K562 (cell line): ENCODE measurements at regions not wholly inside any gene's neighbourhood (a gene's known extent, or its start where the extent isn't known, plus 50 kb on each side); places are given as distances from the start of the nearest gene placed in this dataset.
A peak's percentile ranks its signal among the peaks of the same experiment; 100 is the strongest.

Experiments used
- ATAC-seq: fragments of 200-7000 bp; cut with Tn5 transposase; 3 replicates; pipeline ENCODE4 v1.9.1; 2020; ENCODE audit warnings: moderate library complexity
- BruUV-seq: library from RNA; stranded (reverse); fragments of 400-500 nt; replicated peaks from 2 replicates; lab custom pipeline; 2021; lab: Mats Ljungman, UMichigan
- CTCF ChIA-PET: fragments of 300-600 bp; formaldehyde crosslinking; extraction: SDS; loops from one replicate; lab custom pipeline; 2021; ENCODE audit warnings: low intra/inter-chr PET ratio; lab: Yijun Ruan, JAX
- POLR2A ChIA-PET: fragments of 300-600, 350-650 bp; sonication (Branson Sonifier 250); formaldehyde crosslinking; extraction: SDS; loops from one replicate; lab custom pipeline; 2021; ENCODE audit warnings: antibody characterized with exemption, inconsistent platforms; lab: Yijun Ruan, JAX
- DNase-seq, 4 experiments: peaks; one replicate each; pipeline versions ENCODE4 v3.0.0 to v3.0.0-alpha.2; 2011 to 2018; ENCODE audit warnings: low spot score in 3 of 4, mixed read lengths in 3 of 4; ENCODE audit errors: extremely low read depth in 1 of 4
- FAIRE-seq: peaks from 2 replicates; lab custom pipeline; 2011; peaks lifted over from hg19 to GRCh38; lab: Jason Lieb, UNC
- H2AFZ ChIP-seq: 2 replicates; pipeline ENCODE4 v1.6.0; 2011; ENCODE audit warnings: low read depth, low read length, control low read depth, inconsistent platforms
- H3K27ac ChIP-seq: fragments of 200-600 bp; 3 replicates; pipeline ENCODE4 v1.8.0; 2011; ENCODE audit warnings: low read depth, mild to moderate bottlenecking, control low read depth, inconsistent platforms, low read length, moderate library complexity, mixed read lengths; ENCODE audit errors: extremely low read depth
- H3K27me3 ChIP-seq, 2 experiments: fragments of 300-600 bp in 1 of 2; 2 replicates in 1 of 2; 3 replicates in 1 of 2; pipeline versions ENCODE4 v1.6.0 to v1.8.0; 2011; ENCODE audit warnings: inconsistent platforms in 2 of 2, low read length in 2 of 2, mild to moderate bottlenecking in 1 of 2, mixed read lengths in 1 of 2, moderate library complexity in 1 of 2; ENCODE audit not compliant: control insufficient read depth in 2 of 2, insufficient read depth in 2 of 2
- H3K36me3 ChIP-seq: fragments of 300-600 bp; 3 replicates; pipeline ENCODE4 v1.8.0; 2011; ENCODE audit warnings: mild to moderate bottlenecking, low read length, inconsistent platforms; ENCODE audit not compliant: control insufficient read depth, insufficient read depth
- H3K4me1 ChIP-seq, 2 experiments: fragments of 200-600 bp in 1 of 2; replicated peaks in 1 of 2; 2 replicates in 1 of 2; 3 replicates in 1 of 2; pipeline versions ENCODE4 v1.5.1 to v1.8.0; 2011; ENCODE audit warnings: inconsistent platforms in 2 of 2, low read length in 2 of 2, mild to moderate bottlenecking in 1 of 2, mixed read lengths in 1 of 2, moderate library complexity in 1 of 2; ENCODE audit not compliant: control insufficient read depth in 2 of 2, insufficient read depth in 2 of 2
- H3K4me2 ChIP-seq: 2 replicates; pipeline ENCODE4 v1.6.1; 2011; ENCODE audit warnings: low read length, control low read depth, inconsistent platforms, mixed read lengths; ENCODE audit not compliant: insufficient read depth
- H3K4me3 ChIP-seq: fragments of 200-600 bp; sonication (generic), shearing (Covaris generic); 2 replicates; pipeline ENCODE4 v1.5.1; 2016; ENCODE audit warnings: control low read depth, inconsistent platforms
- H3K79me2 ChIP-seq: fragments of 200-600 bp; 3 replicates; pipeline ENCODE4 v1.8.0; 2011; ENCODE audit warnings: low read length, inconsistent platforms; ENCODE audit not compliant: control insufficient read depth, insufficient read depth
- H3K9ac ChIP-seq, 2 experiments: 2 replicates each; pipeline versions ENCODE4 v1.6.0 to v1.6.1; 2011; ENCODE audit warnings: low read depth in 2 of 2, low read length in 2 of 2, control low read depth in 1 of 2, inconsistent platforms in 1 of 2, mild to moderate bottlenecking in 1 of 2, mixed read lengths in 1 of 2; ENCODE audit not compliant: insufficient read depth in 1 of 2
- H3K9me1 ChIP-seq: one replicate; pipeline ENCODE4 v1.6.0; 2011; ENCODE audit warnings: inconsistent platforms, mild to moderate bottlenecking, low read length, moderate library complexity; ENCODE audit not compliant: control insufficient read depth, insufficient read depth
- H3K9me3 ChIP-seq: replicated peaks from 2 replicates; pipeline ENCODE4 v1.5.1; 2011; ENCODE audit warnings: low read depth, low read length, inconsistent platforms; ENCODE audit not compliant: control insufficient read depth, insufficient read depth
- H4K20me1 ChIP-seq: replicated peaks from 2 replicates; pipeline ENCODE4 v1.6.1; 2011; ENCODE audit warnings: low read length, inconsistent platforms, mixed read lengths; ENCODE audit not compliant: control insufficient read depth, insufficient read depth
- BRCA1 ChIP-seq, 2 experiments: fragments of 450-650 bp in 1 of 2; sonication (generic) in 1 of 2; formaldehyde crosslinking in 1 of 2; IDR thresholded peaks; 2 replicates each; pipeline versions ENCODE4 v1.5.0 to v1.6.1; 2017 to 2020; ENCODE audit warnings: mild to moderate bottlenecking in 1 of 2, missing genetic modification reagents in 1 of 2
- CBFA2T3 ChIP-seq: fragments of 450-650 bp; IDR thresholded peaks from 2 replicates; pipeline ENCODE4 v1.6.1; 2017
- ETV6 ChIP-seq, 3 experiments: fragments of 150-350 bp in 1 of 3; sonication (generic) in 1 of 3; formaldehyde crosslinking in 1 of 3; IDR thresholded peaks; 2 replicates each; pipeline versions ENCODE4 v1.6.1 to v1.8.0; 2014 to 2022; ENCODE audit warnings: borderline replicate concordance in 2 of 3, low read depth in 2 of 3, antibody characterized with exemption in 1 of 3, low read length in 1 of 3, mild to moderate bottlenecking in 1 of 3, missing genetic modification reagents in 1 of 3
- FOXK1 ChIP-seq: sonication (generic); formaldehyde crosslinking; IDR thresholded peaks from 2 replicates; pipeline ENCODE4 v1.8.0; 2022; ENCODE audit warnings: missing genetic modification reagents, mild to moderate bottlenecking, borderline replicate concordance
- RAD21 ChIP-seq, 2 experiments: fragments of 250-450 bp in 1 of 2; fragments of 450-650 bp in 1 of 2; sonication (Bioruptor Pico) in 1 of 2; formaldehyde crosslinking in 1 of 2; IDR thresholded peaks in 1 of 2; conservative IDR thresholded peaks in 1 of 2; 2 replicates each; pipeline versions ENCODE4 v1.4.0 to v1.8.0; 2020 to 2022; ENCODE audit warnings: mild to moderate bottlenecking in 2 of 2, moderate library complexity in 1 of 2
- RBM39 ChIP-seq: fragments of 200-400 bp; formaldehyde crosslinking; optimal IDR thresholded peaks from 2 replicates; pipeline ENCODE3; 2018; ENCODE audit warnings: low read depth, low read length
- RFX5 ChIP-seq: IDR thresholded peaks from 2 replicates; pipeline ENCODE4 v1.6.1; 2011; ENCODE audit warnings: low read depth, mild to moderate bottlenecking, improper control_type of control experiment, low read length
- SMARCA4 ChIP-seq: fragments of 450-650 bp; IDR thresholded peaks from 2 replicates; pipeline ENCODE4 v1.6.1; 2016
- TAF9B ChIP-seq: fragments of 450-650 bp; IDR thresholded peaks from 2 replicates; pipeline ENCODE4 v1.6.1; 2018; ENCODE audit warnings: mild to moderate bottlenecking; ENCODE audit not compliant: partially characterized antibody
- WGBS: fragments of 100-300 bp; shearing (Covaris generic); methylation state at CpG from one replicate; pipeline ENCODE4 v1.1.6; 2016; ENCODE audit warnings: low coverage, mixed read lengths; ENCODE audit not compliant: insufficient coverage; ENCODE audit errors: missing lambda C conversion rate; 5-methylcytosine and 5-hydroxymethylcytosine counted together
- in situ Hi-C: fragments of 300-500 bp; cut with MboI; formaldehyde crosslinking; loops from 4 replicates; pipeline ENCODE4 v1.15.0; 2018; ENCODE audit warnings: inconsistent platforms, mixed read lengths
- intact Hi-C: fragments of 100-400 bp; cut with micrococcal nuclease; formaldehyde crosslinking; loops from 2 replicates; pipeline ENCODE4 v1.14.2; 2022
- TF ChIP-seq, protein P1 (sequence below), 3 experiments: fragments of 200-800 bp in 1 of 3; fragments of 250-450 bp in 1 of 3; fragments of 450-650 bp in 1 of 3; sonication (Bioruptor Pico) in 1 of 3; sonication (Bioruptor generic) in 1 of 3; formaldehyde crosslinking in 1 of 3; IDR thresholded peaks; 2 replicates each; pipeline versions ENCODE4 v1.6.1 to v1.8.0; 2016 to 2022; ENCODE audit warnings: mild to moderate bottlenecking in 2 of 3, missing genetic modification characterization in 2 of 3, missing compliant biosample characterization in 1 of 3, moderate library complexity in 1 of 3

DNA sequence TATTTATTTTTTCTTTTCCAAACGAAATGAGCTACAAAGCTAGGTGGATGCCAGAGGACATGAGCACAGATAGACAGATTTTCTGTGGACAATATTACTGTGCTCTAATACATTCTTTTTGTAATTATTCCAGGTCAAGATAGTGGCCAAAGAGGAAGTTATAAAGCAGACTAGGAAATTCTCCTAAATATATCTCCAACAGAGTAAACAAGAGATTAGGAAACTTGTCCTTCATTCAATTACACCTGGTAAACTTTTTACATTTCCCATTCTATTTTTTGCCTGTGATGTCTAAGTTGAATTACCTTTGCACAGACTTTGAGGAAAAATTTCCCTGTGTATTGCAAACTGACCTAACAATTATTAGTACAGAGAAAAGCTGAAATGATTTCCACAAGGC lies 905.5 kb upstream of the PCDH20 start (continued):
- no peak for TF ChIP-seq SMARCA4
- TF ChIP-seq RBM39, result no peak
- TF ChIP-seq, all 486 proteins: peak for 0

DNA sequence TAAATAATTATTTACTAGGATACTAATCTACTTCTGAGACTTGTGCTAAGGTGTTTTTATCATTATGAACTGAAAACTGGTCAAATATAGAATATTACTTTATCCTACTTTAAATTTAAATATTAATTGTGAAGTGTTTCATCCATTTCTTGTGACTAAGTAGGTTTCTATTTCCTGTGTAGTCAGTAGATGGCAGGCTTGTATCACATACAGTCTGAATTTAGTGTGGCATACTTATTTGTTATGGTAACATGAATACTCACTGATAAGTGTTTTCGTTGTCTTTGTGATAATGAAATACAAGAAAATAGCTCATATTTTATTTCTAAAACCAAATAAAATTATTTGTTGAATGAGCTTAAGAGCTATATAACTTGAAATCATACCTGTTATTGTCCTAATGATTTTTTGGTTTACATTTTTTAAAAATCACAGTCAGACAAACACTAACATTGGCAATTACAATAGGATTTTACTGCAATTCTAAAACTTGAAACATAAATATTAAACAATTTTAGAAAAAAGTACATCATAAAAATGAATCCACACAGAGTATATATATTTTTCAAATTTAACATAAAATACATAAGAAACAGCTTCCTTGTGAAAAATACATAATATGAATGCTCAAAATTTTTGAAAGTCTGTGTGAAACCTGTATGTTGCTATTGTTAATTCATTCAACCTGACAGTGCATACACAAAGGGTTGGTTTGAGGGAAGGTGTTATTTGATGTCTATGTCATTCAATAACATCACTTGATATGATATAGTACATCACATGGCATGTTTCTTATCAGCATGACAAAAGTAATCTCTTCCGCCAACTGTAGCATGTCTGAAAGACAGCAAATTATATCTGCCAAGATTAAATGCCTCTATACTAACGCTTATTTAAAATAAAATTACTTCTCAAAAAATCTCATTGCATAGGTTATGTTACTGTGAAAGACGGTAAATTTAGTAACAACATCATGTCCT lies 904.8 kb upstream of the PCDH20 start:
- no peaks in the 10 kb centered on the region for H4K20me1 ChIP-seq
- H3K9me3 ChIP-seq, result no peaks in the 10 kb centered on the region
- H3K27ac ChIP-seq, result no peak overlapping the region
- 4% methylated on average over 4 of the region's 4 CpGs for WGBS
- no peak overlapping the region for H2AFZ ChIP-seq
- DNase-seq, result peak in 1 of 4 experiments; percentile 1
- H3K79me2 ChIP-seq, result no peaks in the 10 kb centered on the region
- intact Hi-C loops, result no loop called here
- BruUV-seq, result no TSS peak
- no peak overlapping the region for H3K4me3 ChIP-seq
- H3K4me2 ChIP-seq, result no peak overlapping the region
- H3K4me1 ChIP-seq, result no peaks in the 10 kb centered on the region
- ChIA-PET CTCF (no interaction called here), POLR2A (no interaction called here)
- no peak overlapping the region for H3K9ac ChIP-seq
- in situ Hi-C loops, result no loop called here
- no peak for FAIRE-seq
- H3K36me3 ChIP-seq, result no peaks in the 10 kb centered on the region
- no peaks in the 10 kb centered on the region for H3K9me1 ChIP-seq
- no peak for ATAC-seq
- TF ChIP-seq CBFA2T3 (no peak), RAD21 (CRISPR knock-in tag; conservative IDR thresholded peaks at IDR 0.05 in 1 of 2, IDR thresholded peaks at IDR 0.05 in 1 of 2) (peak in 1 of 2 experiments; percentile 32; a peak in 2 of 4 replicates), BRCA1 (IDR thresholded peaks at IDR 0.05) (peak; percentile 61; the same call in 1 of the 2 replicates), BRCA1 (CRISPR knock-in tag; IDR thresholded peaks at IDR 0.05) (no peak), ETV6 (IDR thresholded peaks at IDR 0.05; ENCODE audit: borderline replicate concordance in 1 of 2, low read depth in 2 of 2, low read length in 1 of 2) (no peak), ETV6 (CRISPR knock-in tag; IDR thresholded peaks at IDR 0.05; ENCODE audit: borderline replicate concordance) (no peak), RFX5 (no peak), RBM39 (no peak), FOXK1 (CRISPR knock-in tag) (no peak), TAF9B (no peak)
- TF ChIP-seq, protein P1, sequence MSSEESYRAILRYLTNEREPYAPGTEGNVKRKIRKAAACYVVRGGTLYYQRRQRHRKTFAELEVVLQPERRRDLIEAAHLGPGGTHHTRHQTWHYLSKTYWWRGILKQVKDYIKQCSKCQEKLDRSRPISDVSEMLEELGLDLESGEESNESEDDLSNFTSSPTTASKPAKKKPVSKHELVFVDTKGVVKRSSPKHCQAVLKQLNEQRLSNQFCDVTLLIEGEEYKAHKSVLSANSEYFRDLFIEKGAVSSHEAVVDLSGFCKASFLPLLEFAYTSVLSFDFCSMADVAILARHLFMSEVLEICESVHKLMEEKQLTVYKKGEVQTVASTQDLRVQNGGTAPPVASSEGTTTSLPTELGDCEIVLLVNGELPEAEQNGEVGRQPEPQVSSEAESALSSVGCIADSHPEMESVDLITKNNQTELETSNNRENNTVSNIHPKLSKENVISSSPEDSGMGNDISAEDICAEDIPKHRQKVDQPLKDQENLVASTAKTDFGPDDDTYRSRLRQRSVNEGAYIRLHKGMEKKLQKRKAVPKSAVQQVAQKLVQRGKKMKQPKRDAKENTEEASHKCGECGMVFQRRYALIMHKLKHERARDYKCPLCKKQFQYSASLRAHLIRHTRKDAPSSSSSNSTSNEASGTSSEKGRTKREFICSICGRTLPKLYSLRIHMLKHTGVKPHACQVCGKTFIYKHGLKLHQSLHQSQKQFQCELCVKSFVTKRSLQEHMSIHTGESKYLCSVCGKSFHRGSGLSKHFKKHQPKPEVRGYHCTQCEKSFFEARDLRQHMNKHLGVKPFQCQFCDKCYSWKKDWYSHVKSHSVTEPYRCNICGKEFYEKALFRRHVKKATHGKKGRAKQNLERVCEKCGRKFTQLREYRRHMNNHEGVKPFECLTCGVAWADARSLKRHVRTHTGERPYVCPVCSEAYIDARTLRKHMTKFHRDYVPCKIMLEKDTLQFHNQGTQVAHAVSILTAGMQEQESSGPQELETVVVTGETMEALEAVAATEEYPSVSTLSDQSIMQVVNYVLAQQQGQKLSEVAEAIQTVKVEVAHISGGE (CRISPR knock-in tag; IDR thresholded peaks at IDR 0.05), result no peak
- TF ChIP-seq, all 486 proteins: peak for 2
- H3K27me3 ChIP-seq, result no peaks in the 10 kb centered on the region
